GM19351 (cell line): ENCODE measurements at regions not wholly inside any gene's neighbourhood (a gene's known extent, or its start where the extent isn't known, plus 50 kb on each side); places are given as distances from the start of the nearest gene placed in this dataset.

Experiments used
- ATAC-seq: cut with Tn5 transposase; IDR thresholded peaks from one replicate; pipeline ENCODE4 v1.9.1; 2021; ENCODE audit warnings: mild to moderate bottlenecking, moderate library complexity; ENCODE audit not compliant: unreplicated experiment

- no peak for ATAC-seq
These were observed 146.5 kb downstream of the CCDC34 start for GRCh38 chr11:27216270-27217149.

- no peak for ATAC-seq
These were observed 147.3 kb downstream of the CCDC34 start for GRCh38 chr11:27215471-27216269.

GRCh38 chr11:27214713-27215112 is 148.3 kb downstream of the CCDC34 start:
- ATAC-seq: no peak

GRCh38 chr11:27213232-27213660 is 149.8 kb downstream of the CCDC34 start:
- no peak for ATAC-seq

- ATAC-seq: no peak
These were observed 150.7 kb downstream of the CCDC34 start for GRCh38 chr11:27212248-27212780.

- ATAC-seq: no peak
These were observed 151.5 kb downstream of the CCDC34 start for GRCh38 chr11:27211370-27212127.

GRCh38 chr11:27210531-27210930 is 152.5 kb downstream of the CCDC34 start:
- ATAC-seq: no peak

GRCh38 chr11:27209562-27210005 is 153.4 kb downstream of the CCDC34 start:
- ATAC-seq: no peak

GRCh38 chr11:27208846-27209245 is 154.2 kb downstream of the CCDC34 start:
- ATAC-seq: no peak

- ATAC-seq: no peak
These were observed 155.9 kb downstream of the CCDC34 start for GRCh38 chr11:27207025-27207650.

GRCh38 chr11:27205779-27206570 is 157.0 kb downstream of the CCDC34 start:
- ATAC-seq: no peak

- no peak for ATAC-seq
These were observed 157.8 kb downstream of the CCDC34 start for GRCh38 chr11:27205250-27205649.

GRCh38 chr11:27204529-27204928 is 158.5 kb downstream of the CCDC34 start:
- peak; percentile 42 for ATAC-seq

GRCh38 chr11:27203077-27203647 is 159.9 kb downstream of the CCDC34 start:
- ATAC-seq: no peak

GRCh38 chr11:27201454-27202302 is 161.1 kb downstream of the BBOX1 start:
- ATAC-seq: no peak

GRCh38 chr11:27200779-27201453 is 160.3 kb downstream of the BBOX1 start:
- ATAC-seq: no peak

- no peak for ATAC-seq
These were observed 155.7 kb downstream of the BBOX1 start for GRCh38 chr11:27196203-27196897.
